Activated CD8-positive, alpha-beta memory T cell treated with anti-CD3 and anti-CD28 coated beads, Interleukin-2, amount 50 U/mL, for 24 hours (primary cell): ENCODE measurements at regions not wholly inside any gene's neighbourhood (a gene's known extent, or its start where the extent isn't known, plus 50 kb on each side); places are given as distances from the start of the nearest gene placed in this dataset.

Experiments
- DNase-seq: peaks from one replicate; pipeline ENCODE4 v3.0.0-alpha.2; 2020; ENCODE audit errors: extremely low read depth

DNA sequence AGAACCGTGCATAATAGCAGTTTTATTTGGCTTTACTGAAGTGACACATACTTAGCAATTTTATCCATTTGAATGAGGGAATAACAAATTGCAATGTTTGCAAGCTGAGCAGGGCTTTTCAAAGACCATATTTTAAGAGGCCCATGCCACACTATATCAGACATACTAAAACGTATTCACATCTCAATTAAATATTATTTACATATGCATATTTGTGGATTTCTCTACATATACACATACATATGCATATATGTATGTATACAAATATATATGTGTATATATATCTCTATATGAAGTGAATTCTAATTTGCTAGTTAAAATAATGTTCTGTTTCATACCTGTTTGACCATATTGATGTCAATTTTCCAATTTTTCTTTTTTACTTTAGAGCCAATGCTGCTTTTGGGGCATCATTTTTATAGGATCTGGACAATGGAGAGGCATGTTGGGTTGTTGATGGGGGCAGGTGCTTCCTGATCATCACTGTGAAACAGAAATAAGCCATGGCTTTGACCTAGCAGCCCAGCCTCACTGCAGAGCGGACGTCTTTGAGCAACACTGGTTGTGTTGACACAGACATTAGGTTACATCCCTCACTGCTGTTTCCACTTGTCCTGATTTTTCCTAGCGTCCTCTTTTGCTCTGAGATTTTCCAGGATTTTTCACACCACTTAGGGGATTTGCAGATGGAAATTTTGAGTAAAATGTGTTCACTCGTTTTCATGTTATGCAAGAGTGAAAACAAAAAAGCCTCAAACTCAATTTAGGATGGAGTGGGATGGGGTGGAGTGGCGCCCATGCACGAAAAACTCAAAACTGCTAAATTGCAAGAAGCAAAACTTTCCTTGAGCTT, 56.9 kb downstream of the RDH14 start:
- no peak for DNase-seq

DNA sequence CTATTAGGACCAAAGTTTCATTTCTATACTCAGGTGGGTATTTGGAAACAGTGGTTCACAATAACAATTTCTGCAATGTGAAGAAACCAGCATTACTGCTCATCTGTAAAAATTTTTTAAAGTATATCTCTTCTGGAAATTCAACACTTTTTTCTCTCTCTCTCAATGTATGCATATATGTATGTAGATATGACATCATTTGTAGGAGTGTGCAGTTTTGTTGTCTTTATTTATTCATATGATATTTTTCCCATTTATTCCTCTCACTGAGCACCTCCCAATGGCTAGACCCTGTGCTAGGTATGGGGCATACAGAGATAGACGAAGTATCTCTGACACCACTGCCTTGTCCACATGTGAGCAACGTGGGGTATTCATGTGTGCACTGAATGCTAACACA, 58.3 kb downstream of the RDH14 start:
- DNase-seq = no peak

DNA sequence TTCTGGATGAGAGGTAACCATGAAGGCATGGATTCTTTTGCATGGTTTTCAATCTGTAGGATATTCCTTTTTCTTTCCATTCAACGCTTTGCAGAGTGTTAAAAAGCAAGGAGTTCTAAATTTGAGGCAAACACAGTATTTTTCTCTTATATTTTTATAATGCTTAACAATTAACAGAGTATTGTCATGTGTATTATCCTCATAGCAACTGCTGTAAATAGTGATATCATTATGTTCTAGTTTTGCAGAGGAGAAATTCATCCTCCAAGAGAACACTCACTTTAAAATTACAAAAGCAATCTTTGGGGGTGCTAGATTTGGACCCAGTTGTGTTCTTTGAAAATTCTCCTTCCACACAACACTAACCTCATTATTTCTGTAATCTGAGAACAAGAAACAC, 58.7 kb downstream of the RDH14 start:
- DNase-seq = no peak

DNA sequence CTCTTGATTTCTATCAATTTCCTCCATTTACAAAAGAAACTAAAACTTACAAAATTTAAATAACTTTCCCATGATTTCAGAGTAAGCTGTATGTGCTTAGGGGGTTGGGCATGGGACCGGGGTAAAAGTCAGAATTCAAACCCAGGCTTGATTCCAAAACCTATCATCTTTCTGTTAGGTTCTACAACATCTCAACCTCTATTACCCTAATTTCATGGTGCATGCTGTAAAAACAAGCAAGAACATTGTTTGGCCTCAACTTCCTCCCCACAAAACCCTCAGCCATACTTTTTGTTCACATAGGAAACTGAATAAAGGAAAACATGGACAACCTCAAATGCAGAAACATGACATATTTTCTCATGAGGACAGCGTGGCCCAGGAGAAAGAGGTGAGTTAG, 59.3 kb downstream of the RDH14 start:
- no peak for DNase-seq

DNA sequence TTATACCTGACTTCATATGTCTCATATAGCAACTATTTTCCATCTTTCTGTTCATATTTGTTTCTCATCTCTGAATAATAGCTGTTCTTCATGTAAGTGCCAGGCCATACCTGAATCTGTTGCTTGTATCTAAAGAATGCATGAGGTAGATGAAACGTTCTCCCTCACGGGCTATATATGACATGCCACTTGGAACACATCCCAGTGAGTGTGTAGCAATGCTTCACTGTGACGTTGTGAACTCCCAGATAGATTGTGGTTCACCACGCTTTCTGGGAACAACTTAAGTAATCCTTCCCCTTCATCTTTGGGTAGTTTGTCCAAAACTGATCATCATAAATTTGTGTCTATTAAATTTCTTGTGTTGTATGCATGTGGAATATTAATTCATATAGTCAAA, 60.1 kb downstream of the RDH14 start:
- DNase-seq = no peak

DNA sequence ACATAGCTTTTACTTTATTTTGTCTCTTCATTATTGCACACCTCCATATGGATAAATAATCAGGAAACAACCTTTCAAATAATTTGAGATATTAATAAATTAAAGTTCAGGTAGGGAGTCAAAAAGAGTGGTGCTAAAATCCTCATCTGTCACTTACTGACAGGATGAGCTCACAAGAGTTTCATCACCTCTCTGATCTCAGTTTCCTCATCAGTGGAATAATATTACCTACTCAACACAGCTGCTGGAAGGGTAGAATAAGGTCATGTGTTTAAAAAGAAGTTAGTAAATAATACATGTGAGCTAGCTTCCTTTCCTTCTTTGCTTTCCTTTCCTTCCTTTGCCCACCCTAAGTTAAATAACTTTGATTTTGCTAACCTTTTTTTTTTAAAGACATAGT, 61.9 kb downstream of the RDH14 start:
- DNase-seq = no peak

DNA sequence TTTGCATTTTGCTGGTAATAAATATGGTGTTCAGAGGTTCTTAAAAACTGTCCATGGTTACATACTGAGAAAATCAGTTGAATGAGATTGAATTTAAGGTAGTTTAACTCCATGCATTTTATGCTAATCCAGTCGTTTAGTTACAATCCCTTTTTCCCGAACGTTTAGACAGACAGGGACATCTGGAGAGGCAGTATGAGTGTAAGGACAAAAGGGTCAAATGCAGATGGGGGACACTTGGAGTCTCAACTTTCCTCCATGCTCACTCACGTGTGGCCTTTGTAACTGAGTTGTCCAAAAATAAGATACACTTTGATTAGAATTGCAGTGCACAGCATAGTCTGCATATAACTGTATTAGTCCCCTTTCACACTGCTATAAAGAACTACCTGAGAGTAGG, 63.9 kb downstream of the RDH14 start:
- no peak for DNase-seq

DNA sequence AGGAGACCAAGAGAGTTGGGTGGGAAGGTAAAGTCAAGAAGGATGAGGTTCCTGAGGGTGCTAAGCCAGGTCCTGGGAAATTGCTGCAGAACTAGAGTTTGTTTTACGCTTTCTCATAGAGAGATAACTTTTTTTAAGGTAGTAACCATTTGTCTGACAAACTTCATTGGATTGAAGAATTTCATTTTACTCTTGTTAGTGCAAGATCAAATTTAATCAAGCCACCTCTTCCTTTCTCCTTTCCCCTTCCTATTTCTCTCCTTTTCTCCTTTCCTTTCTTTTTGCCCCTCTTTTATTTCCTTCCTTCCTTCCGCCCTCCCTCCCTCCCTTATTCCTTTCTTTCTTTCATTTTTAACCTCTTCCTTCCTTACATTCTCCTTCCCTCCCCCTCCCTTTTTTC, 65.4 kb downstream of the RDH14 start:
- no peak for DNase-seq

DNA sequence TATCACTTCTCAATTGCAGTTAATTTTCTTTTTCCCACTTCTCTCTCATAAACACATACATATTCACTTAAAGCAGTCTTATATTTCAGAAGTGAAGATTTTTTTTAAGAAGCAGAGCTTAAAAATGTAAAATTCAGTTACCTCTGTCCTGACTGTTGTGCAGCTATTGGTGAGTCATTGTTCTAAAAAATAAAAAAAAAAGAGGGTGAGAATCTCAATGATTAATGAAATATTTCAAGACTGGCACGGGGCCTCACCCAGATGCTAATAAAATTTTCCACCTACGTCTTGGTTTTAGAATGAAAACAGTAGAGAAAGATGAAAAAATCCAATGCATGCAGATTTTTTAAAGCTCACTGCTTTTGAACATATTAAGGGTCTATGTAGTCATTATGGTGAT, 67.7 kb downstream of the RDH14 start:
- DNase-seq = no peak

DNA sequence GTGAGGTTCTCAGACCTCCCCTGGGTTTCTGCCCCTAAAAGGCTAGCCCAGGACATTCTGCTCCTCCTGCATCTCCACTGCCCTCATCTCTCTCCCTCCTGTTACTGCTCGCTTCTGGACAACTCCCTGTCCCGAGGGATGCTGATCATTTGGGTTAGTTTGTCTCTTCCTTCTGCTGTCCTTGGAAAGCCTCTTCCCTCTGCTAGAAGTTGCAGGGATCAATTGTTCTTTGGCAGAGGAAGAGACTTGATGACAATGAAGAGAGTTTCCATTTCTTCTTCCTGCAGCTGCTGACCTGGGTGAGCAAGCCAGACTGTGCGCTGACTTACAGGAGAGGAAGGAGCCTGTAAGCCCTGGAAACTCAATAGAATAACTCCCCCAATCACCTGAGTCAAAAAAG, 68.9 kb downstream of the RDH14 start:
- no peak for DNase-seq

DNA sequence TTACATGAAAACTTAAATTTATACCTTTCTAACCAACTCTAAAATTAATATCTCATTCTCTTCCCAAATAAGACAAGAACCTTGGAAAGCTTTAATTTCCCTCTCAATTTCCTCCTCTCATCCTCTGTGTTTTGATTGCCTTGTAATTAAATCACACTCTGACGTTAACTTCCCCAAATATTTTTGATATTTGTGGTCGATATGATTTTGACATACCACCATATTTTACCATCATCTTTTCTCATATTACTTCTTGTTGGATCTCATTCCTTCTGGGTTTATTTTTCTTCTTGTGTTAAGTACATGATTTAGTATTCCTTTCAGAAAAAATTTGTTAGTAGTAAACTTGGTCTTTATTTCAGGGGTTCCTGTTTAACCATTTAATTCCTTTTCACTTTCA, 69.6 kb downstream of the RDH14 start:
- no peak for DNase-seq

DNA sequence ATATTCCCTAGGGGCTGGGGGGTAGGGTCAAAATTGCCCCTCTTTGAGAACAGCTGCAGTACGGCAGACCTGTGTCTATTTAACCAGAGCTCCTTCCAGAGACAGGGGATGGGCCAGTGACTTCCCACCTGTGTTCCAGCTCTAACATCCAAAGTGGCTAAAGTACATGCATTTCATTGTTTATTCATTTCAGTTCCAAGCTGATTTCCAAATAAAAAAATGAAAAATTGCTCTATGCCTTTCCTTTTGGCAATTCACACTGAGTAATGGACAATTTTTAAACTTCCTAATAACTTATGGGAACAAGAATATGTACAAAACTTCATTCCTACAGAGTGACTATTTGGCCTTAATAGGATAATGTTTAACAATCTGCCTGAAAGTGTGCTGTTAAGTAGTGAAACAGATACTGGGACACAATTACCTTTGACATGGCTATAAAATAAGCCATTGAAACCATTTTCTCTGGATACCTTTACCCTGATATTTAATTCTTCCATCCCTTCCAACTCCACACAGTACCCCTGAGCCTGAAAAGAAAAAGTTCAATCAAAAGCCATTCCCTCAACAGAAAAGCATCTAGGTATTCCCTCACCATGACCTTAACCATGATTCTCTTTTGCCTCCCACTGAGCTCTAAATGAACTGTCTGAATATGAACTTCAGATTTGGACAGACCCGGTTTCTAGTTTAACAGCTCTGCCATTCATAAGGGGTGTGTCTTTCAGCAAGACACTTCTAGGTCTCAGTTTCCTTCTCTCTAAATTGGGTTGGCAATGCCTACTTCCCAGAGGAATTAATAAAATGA, 73.1 kb downstream of the RDH14 start:
- DNase-seq = no peak

DNA sequence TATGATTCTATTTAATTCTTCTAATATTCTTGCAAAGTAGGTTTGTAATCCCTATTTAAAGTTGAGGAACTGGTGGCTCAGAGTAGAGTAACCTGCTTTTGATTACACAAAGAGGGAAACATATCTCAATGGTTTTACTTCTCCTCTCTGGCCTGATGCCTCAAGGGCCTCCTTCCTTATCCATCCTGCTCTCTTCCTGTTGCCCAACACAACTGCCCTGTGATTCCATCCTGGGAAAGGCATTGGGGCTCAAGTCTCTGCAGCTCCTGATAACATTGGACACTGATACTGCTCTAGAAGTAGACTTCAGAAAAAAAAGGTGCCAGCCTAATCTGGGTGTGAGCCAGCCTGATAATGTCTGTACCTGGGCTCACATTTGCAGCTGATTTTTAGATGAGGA, 75.8 kb downstream of the RDH14 start:
- no peak for DNase-seq

DNA sequence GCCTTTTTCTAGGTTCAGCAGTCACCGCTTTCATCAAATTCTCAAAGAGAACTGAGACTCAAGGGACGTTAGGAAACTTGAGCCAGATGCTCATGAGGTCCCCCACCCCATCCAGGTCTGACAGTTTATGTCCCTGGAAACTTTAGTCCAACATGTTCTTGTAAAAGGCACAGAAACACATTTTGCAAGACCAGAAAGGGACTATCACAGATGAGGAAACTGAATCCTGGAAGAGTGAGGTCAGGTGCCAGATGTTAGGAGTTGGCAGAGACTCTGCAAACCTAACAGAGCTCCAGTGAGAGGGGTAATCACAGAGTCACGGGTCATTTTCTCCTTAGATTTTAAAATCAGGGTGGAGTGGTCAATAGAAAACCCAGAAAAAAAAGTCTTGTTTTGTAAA, 76.6 kb downstream of the RDH14 start:
- no peak for DNase-seq

DNA sequence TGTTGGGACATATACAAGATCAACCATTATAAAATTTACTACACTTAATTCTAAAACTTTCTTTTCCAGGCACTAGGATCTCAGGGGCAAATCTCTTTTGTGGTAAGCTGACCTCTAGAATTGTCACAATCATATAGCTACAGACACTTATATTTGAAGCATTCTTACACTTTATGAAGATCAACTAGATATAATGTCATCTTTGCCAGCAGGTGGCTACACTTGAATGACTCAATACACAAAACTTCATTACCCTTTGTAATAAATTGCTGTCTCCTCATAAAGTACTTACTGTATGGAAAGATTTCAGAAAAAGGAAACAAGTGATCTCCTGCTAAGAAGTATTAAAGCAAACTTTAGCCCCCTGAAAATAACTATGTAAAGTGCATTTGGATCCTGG, 77.8 kb downstream of the RDH14 start:
- DNase-seq = no peak

DNA sequence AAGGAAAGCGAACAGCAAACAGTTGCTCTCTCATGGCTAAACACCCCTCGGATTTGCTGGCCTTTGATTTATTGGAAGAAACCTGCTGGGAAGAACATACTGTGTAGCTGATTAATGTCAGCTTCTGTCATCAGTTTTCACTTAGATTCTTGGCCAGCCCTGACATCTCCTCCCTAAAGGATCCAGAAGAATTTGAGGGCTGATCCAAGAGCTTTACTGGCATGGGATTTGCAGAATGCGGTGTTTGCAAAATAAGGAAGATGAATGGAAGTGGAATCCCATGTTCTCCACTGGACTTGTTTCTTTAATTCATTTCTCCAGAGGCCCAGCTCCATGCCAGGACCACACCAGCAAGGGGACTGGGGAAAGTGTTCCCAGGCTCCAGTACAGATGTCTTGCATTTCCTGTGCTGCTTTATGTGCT, 80.5 kb downstream of the RDH14 start:
- no peak for DNase-seq

DNA sequence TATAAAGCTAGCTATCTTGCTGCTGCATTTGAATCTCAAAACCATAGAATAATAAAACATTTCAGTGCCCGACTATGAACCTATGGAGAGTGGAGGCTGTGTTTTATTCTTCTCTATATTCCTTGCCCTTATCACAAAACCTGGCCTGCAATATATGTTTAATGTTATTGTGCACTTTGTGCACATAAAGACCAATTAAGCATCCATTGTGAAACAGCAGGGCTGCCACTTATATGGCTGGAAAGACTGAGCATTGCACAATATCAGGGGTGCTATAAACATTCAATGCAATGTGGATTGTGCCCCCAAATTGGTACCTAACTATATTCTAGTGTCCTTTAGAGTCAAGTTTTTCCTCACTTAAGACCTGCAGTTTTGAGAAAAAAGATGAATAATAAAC, 83.2 kb downstream of the RDH14 start:
- no peak for DNase-seq

DNA sequence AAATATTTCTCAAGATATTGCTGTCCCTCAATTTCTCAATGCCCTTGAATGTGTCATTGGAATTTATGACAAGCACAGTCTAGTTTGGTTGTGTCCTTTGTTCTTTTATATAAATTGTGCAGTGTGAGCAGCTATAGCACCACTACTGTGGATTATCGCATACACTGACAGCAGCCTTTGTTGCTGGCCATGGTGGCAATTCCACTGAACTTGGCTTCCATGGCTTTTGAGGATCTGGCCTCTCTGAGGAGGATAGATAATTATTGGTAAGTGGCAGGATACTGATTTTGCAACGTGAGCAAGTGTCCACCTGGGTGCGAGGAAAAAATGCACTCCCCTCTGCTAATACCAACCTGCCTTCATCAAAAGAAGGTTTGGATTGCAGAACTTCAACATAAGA, 84.0 kb downstream of the RDH14 start:
- no peak for DNase-seq

DNA sequence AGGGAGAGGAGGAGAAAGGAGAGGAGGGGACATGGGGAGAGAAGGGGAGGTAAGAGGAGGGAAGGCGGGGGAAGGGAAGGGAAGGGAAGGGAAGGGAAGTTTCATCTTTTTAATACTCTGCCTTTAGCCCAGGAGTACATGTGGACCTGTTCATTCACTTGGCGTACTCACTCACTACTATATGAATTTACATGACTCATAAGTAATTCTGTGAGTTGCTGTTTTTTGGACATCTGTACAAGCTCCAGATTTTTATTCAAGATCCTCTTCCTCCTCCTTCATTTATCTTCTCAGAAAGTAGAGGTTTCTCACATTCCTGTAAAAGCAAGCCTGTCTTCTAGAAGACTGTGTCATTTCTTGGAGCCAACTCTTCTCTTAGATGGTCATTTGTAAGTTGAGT, 84.6 kb downstream of the RDH14 start:
- DNase-seq = no peak

DNA sequence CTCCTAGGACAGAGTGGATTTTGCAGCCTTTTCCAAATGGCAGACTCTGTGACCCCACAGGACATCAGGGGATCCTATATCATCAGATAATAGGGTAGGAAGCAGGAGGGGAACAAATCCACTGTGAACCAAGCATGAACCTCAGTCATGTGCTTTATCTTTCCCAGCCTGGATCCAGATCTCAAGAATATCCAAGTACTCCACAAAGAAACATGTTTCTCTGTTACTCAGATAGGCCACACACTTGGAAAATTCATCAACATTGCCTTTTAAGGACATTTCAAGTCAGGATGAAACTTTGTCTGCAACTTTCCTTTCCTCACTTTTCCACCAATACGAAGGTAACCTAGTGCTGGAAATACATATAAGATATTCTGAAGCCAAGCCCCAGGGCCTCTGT, 85.8 kb downstream of the RDH14 start:
- DNase-seq = no peak

DNA sequence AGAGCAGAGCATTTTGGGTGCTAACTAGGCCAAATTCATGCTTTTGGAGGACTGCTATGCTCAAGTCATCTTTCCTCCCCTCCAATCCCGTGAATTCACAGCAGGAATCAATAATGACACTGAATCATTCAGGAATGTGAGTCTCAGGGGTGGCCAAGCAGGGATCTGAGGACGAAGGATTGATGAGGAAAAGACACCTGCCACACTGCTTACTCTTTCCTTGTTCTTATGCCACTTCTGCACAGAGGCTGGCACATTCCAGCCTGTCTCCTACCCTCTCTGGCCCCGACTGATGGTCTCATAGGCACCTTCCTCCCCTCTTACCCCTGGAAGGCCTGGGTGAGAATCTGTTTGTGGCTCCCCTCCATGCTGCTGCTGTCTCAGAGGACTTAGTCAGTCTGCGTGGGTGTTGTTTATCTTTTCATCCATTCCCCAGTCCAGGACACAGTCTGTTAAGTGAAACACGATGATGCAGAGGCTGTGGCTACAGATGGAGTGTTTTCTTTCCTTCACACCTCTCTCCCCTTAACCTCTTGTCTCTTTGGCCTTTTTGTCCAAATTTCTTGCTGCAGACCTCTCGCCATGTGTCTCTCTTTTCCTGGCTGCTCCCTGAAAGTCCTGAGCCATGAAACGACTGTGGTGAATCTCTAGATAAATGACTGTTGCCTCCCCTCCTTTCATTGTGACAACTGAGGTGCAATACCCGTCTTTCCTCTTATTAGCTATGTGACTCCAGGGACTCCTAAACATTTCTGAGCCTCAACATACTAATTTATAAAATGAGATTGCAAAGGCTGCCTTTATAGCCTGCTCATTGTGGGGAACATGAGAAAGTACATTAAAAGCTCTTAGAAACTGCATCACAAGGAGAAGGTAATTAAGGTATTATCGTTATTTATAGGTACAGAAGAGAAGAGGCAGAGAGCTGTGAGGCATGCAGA, 86.9 kb downstream of the RDH14 start:
- no peak for DNase-seq

DNA sequence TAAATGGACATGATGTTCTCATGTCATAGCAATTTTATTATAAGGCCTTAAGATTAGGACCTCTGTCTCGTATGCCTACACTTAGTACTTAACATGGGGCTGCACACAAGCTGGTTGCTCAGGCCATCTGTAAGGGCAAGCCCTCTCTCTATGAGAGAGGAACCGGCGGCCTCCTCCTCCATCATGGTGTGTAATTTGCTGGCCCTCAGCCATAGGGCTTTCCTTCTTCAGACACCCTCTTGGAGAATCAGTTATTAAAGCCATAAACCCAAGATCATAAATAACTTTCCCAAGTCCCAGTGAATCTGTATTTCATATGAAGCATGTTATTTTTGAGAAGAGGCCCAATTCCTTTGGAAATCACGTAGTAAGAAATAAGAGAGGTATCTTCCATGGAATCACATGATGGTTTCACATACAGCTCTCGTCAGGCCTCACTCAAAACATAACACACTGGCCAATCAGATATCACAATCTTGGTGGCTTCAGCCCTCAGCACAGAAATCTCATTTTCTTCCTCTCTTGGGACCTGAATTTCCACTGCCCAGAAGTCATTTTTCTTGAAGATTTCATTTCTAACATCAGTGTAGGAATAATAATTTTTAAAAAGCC, 92.6 kb downstream of the RDH14 start:
- DNase-seq = no peak
